Epithelial cell of proximal tubule (primary cell): ENCODE measurements at regions not wholly inside any gene's neighbourhood (a gene's known extent, or its start where the extent isn't known, plus 50 kb on each side); places are given as distances from the start of the nearest gene placed in this dataset.

Source experiments
- DNase-seq: peaks from one replicate; pipeline ENCODE4 v3.0.0-alpha.2; 2011; ENCODE audit warnings: low read depth
- H3K4me3 ChIP-seq: 2 replicates; pipeline ENCODE4 v1.5.1; 2011; ENCODE audit warnings: low read depth, mild to moderate bottlenecking, low read length
- TF ChIP-seq, protein P1 (sequence below): conservative IDR thresholded peaks from 2 replicates; pipeline ENCODE4 v1.5.1; 2012; ENCODE audit warnings: low read depth, mild to moderate bottlenecking, low read length

DNA sequence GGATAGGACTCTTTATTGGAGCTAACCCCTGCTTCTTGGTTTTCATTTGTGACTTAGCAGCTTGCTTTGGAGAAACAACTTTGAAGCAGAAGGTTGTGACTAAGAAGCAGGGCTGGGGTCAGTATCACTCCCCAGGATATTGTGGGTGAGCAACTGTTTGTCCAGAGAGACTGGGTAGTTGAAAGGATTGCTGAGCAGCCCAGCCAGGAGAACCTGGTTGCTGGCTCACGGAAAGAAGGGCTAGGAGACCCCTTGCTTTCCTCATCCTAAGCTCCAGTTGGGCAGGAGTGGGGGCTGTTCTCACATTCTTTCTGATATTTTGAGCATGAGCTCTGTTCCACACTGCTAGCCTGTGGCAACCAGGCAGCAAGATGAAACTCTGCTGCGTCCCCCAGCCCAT lies 151.2 kb downstream of the CBLN1 start:
- TF ChIP-seq, protein P1, sequence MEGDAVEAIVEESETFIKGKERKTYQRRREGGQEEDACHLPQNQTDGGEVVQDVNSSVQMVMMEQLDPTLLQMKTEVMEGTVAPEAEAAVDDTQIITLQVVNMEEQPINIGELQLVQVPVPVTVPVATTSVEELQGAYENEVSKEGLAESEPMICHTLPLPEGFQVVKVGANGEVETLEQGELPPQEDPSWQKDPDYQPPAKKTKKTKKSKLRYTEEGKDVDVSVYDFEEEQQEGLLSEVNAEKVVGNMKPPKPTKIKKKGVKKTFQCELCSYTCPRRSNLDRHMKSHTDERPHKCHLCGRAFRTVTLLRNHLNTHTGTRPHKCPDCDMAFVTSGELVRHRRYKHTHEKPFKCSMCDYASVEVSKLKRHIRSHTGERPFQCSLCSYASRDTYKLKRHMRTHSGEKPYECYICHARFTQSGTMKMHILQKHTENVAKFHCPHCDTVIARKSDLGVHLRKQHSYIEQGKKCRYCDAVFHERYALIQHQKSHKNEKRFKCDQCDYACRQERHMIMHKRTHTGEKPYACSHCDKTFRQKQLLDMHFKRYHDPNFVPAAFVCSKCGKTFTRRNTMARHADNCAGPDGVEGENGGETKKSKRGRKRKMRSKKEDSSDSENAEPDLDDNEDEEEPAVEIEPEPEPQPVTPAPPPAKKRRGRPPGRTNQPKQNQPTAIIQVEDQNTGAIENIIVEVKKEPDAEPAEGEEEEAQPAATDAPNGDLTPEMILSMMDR: no peak
- DNase-seq: no peak
- no peak overlapping the region for H3K4me3 ChIP-seq

- TF ChIP-seq, protein P1: no peak
- DNase-seq: no peak
- no peak overlapping the region for H3K4me3 ChIP-seq
Observed at GRCh38 chr16:49129935-49130334, 151.7 kb downstream of the CBLN1 start.

- no peak overlapping the region for H3K4me3 ChIP-seq
- DNase-seq: no peak
- TF ChIP-seq, protein P1: no peak
Observed at GRCh38 chr16:49128740-49129139, 152.9 kb downstream of the CBLN1 start.

DNA sequence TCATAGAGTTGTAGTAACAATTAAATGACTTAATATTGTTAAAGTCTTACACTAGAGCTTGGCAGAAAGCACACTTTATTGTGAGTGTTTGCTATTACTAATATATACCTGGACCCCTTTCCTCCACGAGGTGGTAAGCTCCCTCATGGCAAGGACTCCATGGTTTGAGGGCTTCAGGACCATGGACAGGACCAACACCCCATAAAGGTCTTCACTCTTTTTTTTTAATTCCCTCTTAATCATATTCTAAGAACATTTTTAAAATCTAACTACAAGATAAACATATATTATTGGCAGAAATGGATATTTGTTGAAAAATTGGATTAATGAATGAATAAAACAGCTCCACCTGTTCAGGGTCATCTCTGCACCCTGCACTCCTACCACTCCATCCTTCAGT lies 154.5 kb downstream of the CBLN1 start:
- H3K4me3 ChIP-seq: no peak overlapping the region
- TF ChIP-seq, protein P1: no peak
- no peak for DNase-seq

DNA sequence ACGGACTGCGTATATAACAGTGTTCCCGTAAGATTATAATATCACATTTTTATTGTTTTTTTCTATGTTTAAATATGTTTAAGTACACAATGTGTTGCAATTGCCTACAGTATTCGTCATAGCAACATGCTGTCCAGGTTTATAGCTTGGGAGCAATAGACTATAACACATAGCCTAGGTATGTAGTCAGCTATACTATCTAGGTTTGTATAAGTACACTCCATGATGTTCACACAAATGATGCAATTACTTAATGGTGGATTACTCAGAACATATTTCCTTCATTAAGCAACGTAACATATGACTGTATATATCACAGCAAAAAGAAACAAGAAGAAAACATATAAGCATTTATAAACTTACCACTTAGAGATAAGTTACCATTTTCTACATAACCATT lies 160.0 kb downstream of the CBLN1 start:
- DNase-seq: no peak
- no peak overlapping the region for H3K4me3 ChIP-seq
- TF ChIP-seq, protein P1: no peak

GRCh38 chr16:49120631-49121030 lies 161.0 kb downstream of the CBLN1 start:
- TF ChIP-seq, protein P1: no peak
- DNase-seq: no peak
- no peak overlapping the region for H3K4me3 ChIP-seq

DNA sequence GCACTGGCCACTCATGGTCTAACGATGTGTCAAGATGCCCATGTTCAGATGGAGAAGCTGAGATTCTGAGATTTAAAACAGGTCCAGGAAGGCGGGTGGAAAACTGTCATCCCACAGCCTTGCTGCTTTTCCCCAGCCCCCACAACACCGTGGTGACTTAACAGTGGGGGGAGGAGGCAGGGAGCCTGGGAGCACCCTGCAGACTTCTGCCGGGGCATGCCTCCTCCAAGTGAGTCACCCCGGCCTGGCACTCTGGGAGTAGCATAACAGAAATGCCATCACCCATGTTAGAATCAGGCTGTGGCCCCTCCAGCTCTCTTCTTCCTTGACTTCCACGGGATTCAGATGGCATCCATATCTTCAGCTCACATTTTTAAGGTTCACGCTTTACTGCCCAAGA lies 164.8 kb downstream of the CBLN1 start:
- TF ChIP-seq, protein P1: no peak
- no peak for DNase-seq
- no peak overlapping the region for H3K4me3 ChIP-seq
